MM.1S (cell line): ENCODE measurements at regions not wholly inside any gene's neighbourhood (a gene's known extent, or its start where the extent isn't known, plus 50 kb on each side); places are given as distances from the start of the nearest gene placed in this dataset.

Source experiments
- EZH2 ChIP-seq: fragments of 300-600 bp; sonication (generic); optimal IDR thresholded peaks from 2 replicates; pipeline ENCODE3; 2017; ENCODE audit warnings: low read depth, mild to moderate bottlenecking, antibody characterized with exemption, low read length, mixed read lengths
- TF ChIP-seq, protein P1 (sequence below): fragments of 300-600 bp; sonication (generic); IDR thresholded peaks from 2 replicates; pipeline ENCODE4 v1.5.1; 2016; ENCODE audit warnings: antibody characterized with exemption, low read length, mixed read lengths

DNA sequence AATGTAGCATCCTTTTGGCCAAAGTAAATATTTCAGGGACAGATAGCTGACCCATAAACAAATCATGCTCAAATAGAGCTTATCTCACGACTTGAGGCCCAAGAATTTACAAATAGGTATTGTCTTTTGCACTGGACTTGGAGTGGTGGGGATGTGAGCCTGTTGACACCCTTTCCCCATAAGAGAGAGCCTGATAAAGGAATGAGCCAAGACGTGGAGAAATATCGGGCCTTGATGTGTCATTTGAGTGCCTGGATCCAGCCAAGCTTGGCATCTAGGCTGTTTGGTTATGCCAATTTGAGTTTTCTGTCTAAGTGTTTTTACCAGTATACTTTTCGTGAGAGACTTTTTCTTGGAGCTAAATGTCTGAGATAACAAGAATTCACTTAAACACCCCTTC lies 112.9 kb upstream of the RGMA start:
- TF ChIP-seq, protein P1, sequence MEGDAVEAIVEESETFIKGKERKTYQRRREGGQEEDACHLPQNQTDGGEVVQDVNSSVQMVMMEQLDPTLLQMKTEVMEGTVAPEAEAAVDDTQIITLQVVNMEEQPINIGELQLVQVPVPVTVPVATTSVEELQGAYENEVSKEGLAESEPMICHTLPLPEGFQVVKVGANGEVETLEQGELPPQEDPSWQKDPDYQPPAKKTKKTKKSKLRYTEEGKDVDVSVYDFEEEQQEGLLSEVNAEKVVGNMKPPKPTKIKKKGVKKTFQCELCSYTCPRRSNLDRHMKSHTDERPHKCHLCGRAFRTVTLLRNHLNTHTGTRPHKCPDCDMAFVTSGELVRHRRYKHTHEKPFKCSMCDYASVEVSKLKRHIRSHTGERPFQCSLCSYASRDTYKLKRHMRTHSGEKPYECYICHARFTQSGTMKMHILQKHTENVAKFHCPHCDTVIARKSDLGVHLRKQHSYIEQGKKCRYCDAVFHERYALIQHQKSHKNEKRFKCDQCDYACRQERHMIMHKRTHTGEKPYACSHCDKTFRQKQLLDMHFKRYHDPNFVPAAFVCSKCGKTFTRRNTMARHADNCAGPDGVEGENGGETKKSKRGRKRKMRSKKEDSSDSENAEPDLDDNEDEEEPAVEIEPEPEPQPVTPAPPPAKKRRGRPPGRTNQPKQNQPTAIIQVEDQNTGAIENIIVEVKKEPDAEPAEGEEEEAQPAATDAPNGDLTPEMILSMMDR: no peak
- TF ChIP-seq EZH2: no peak
